OCI-LY1 (cell line): ENCODE measurements at regions not wholly inside any gene's neighbourhood (a gene's known extent, or its start where the extent isn't known, plus 50 kb on each side); places are given as distances from the start of the nearest gene placed in this dataset.
A peak's percentile ranks its signal among the peaks of the same experiment; 100 is the strongest.

Experiments
- H2AFZ ChIP-seq: fragments of 200-600 bp; sonication (generic), shearing (Covaris generic); 2 replicates; pipeline ENCODE4 v1.6.0; 2014; ENCODE audit warnings: antibody characterized with exemption, mild to moderate bottlenecking, low read length
- H3F3A ChIP-seq: fragments of 200-600 bp; sonication (generic), shearing (Covaris generic); 2 replicates; pipeline ENCODE4 v1.6.0; 2014; ENCODE audit warnings: mild to moderate bottlenecking, antibody characterized with exemption, low read length, moderate library complexity; ENCODE audit not compliant: insufficient read depth
- H3K27ac ChIP-seq: fragments of 200-600 bp; sonication (generic); 2 replicates; pipeline ENCODE4 v1.5.1; 2014; ENCODE audit warnings: low read length, mixed run types, mild to moderate bottlenecking, low read depth; ENCODE audit not compliant: poor library complexity, severe bottlenecking
- H3K27me3 ChIP-seq: fragments of 200-600 bp; sonication (generic); 2 replicates; pipeline ENCODE4 v1.6.0; 2014; ENCODE audit warnings: antibody characterized with exemption, mild to moderate bottlenecking, low read length, moderate library complexity; ENCODE audit not compliant: insufficient read depth
- H3K36me3 ChIP-seq: fragments of 200-600 bp; sonication (generic); 2 replicates; pipeline ENCODE4 v1.6.1; 2014; ENCODE audit warnings: mild to moderate bottlenecking, antibody characterized with exemption, low read length, moderate library complexity, mixed read lengths; ENCODE audit not compliant: insufficient read depth
- H3K4me1 ChIP-seq: fragments of 200-600 bp; sonication (generic); 2 replicates; pipeline ENCODE4 v1.5.1; 2014; ENCODE audit warnings: mild to moderate bottlenecking, low read length, moderate library complexity; ENCODE audit not compliant: insufficient read depth, severe bottlenecking
- H3K4me2 ChIP-seq: fragments of 200-600 bp; sonication (generic), shearing (Covaris generic); 2 replicates; pipeline ENCODE4 v1.6.1; 2014; ENCODE audit warnings: low read length
- H3K4me3 ChIP-seq: fragments of 200-600 bp; sonication (generic); 2 replicates; pipeline ENCODE4 v1.5.1; 2014; ENCODE audit warnings: low read length, low read depth, mild to moderate bottlenecking, mixed read lengths; ENCODE audit not compliant: poor library complexity, severe bottlenecking
- H3K79me2 ChIP-seq: fragments of 200-600 bp; shearing (Covaris generic); 2 replicates; pipeline ENCODE4 v1.6.1; 2016; ENCODE audit warnings: mixed run types, low read length, mixed read lengths; ENCODE audit not compliant: insufficient read depth
- H3K9ac ChIP-seq: fragments of 200-600 bp; sonication (generic), shearing (Covaris generic); 2 replicates; pipeline ENCODE4 v1.6.1; 2014; ENCODE audit warnings: mild to moderate bottlenecking, low read length, mixed read lengths
- H3K9me2 ChIP-seq: fragments of 200-600 bp; sonication (generic), shearing (Covaris generic); 2 replicates; pipeline ENCODE4 v1.6.1; 2014; ENCODE audit warnings: low read depth, mild to moderate bottlenecking, low read length, mixed read lengths
- H3K9me3 ChIP-seq: fragments of 200-600 bp; shearing (Covaris generic); 2 replicates; pipeline ENCODE4 v1.6.1; 2014; ENCODE audit warnings: low read length, mixed read lengths
- H4K20me1 ChIP-seq: fragments of 200-600 bp; sonication (generic), shearing (Covaris generic); 2 replicates; pipeline ENCODE4 v1.6.0; 2016; ENCODE audit warnings: mild to moderate bottlenecking, low read length; ENCODE audit not compliant: insufficient read depth
- CTCF ChIP-seq: fragments of 200-600 bp; sonication (generic), shearing (Covaris generic); IDR thresholded peaks from 2 replicates; pipeline ENCODE4 v1.5.1; 2017; ENCODE audit warnings: mild to moderate bottlenecking, antibody characterized with exemption, low read length, moderate library complexity, mixed read lengths
- EZH2 ChIP-seq: fragments of 200-600 bp; sonication (generic), shearing (Covaris generic); IDR thresholded peaks from 2 replicates; pipeline ENCODE4 v1.8.0; 2017; ENCODE audit warnings: borderline replicate concordance, mixed run types, mild to moderate bottlenecking, antibody characterized with exemption, low read length, moderate library complexity, mixed read lengths

- Histone ChIP-seq H3K27me3 (no peaks in the 10 kb centered on the region), H3K9me2 (no peaks in the 10 kb centered on the region), H3K36me3 (peaks cover 34% of the 10 kb centered on the region), H3F3A (peaks cover 14% of the 10 kb centered on the region), H3K4me1 (peaks cover 40% of the 10 kb centered on the region), H3K4me3 (no peak overlapping the region), H3K4me2 (no peak overlapping the region), H3K9me3 (no peaks in the 10 kb centered on the region), H4K20me1 (no peaks in the 10 kb centered on the region), H3K27ac (peak overlapping the region; percentile 100), H2AFZ (no peak overlapping the region), H3K9ac (no peak overlapping the region), H3K79me2 (no peaks in the 10 kb centered on the region)
- TF ChIP-seq CTCF (no peak), EZH2 (no peak)
Observed at GRCh38 chr14:105848570-105848969, 322.2 kb downstream of the TMEM121 start.

GRCh38 chr14:105849933-105850626 lies 323.7 kb downstream of the TMEM121 start:
- no peaks in the 10 kb centered on the region for H3K27me3 ChIP-seq
- no peaks in the 10 kb centered on the region for H3K9me3 ChIP-seq
- peaks cover 22% of the 10 kb centered on the region for H3F3A ChIP-seq
- H3K4me1 ChIP-seq: peaks cover 55% of the 10 kb centered on the region
- no peak overlapping the region for H3K9ac ChIP-seq
- H3K4me2 ChIP-seq: no peak overlapping the region; the same call in 1 of the 2 replicates
- no peak overlapping the region for H2AFZ ChIP-seq
- peak overlapping the region; percentile 100 for H3K27ac ChIP-seq
- no peaks in the 10 kb centered on the region for H3K9me2 ChIP-seq
- TF ChIP-seq EZH2: no peak
- peaks cover 47% of the 10 kb centered on the region for H3K36me3 ChIP-seq
- H3K79me2 ChIP-seq: no peaks in the 10 kb centered on the region
- H4K20me1 ChIP-seq: no peaks in the 10 kb centered on the region
- no peak overlapping the region for H3K4me3 ChIP-seq

GRCh38 chr14:105850853-105851581 lies 324.6 kb downstream of the TMEM121 start:
- H3K4me2 ChIP-seq: no peak overlapping the region
- no peaks in the 10 kb centered on the region for H4K20me1 ChIP-seq
- H3K4me1 ChIP-seq: peaks cover 65% of the 10 kb centered on the region
- peak overlapping the region; percentile 100 for H3K27ac ChIP-seq
- no peak for TF ChIP-seq EZH2
- TF ChIP-seq CTCF: no peak
- H3K27me3 ChIP-seq: no peaks in the 10 kb centered on the region
- H3K79me2 ChIP-seq: no peaks in the 10 kb centered on the region; the same call in 1 of the 2 replicates
- H3K4me3 ChIP-seq: no peak overlapping the region
- no peak overlapping the region for H2AFZ ChIP-seq
- peaks cover 25% of the 10 kb centered on the region for H3F3A ChIP-seq
- H3K36me3 ChIP-seq: peaks cover 51% of the 10 kb centered on the region
- peak overlapping the region; percentile 28; the same call in 1 of the 2 replicates for H3K9ac ChIP-seq
- H3K9me2 ChIP-seq: no peaks in the 10 kb centered on the region
- H3K9me3 ChIP-seq: no peaks in the 10 kb centered on the region
